Activated naive CD4-positive, alpha-beta T cell treated with anti-CD3 and anti-CD28 coated beads, Interleukin-2, amount 50 U/mL, for 24 hours (primary cell): ENCODE measurements at regions not wholly inside any gene's neighbourhood (a gene's known extent, or its start where the extent isn't known, plus 50 kb on each side); places are given as distances from the start of the nearest gene placed in this dataset.

Experiments
- H3K27ac Mint-ChIP-seq: one replicate; pipeline ENCODE4 v1.8.0; 2021; ENCODE audit warnings: mild to moderate bottlenecking, mixed read lengths
- H3K27me3 Mint-ChIP-seq: one replicate; pipeline ENCODE4 v1.8.0; 2021; ENCODE audit warnings: mixed read lengths
- H3K36me3 Mint-ChIP-seq: one replicate; pipeline ENCODE4 v1.8.0; 2021; ENCODE audit warnings: mixed read lengths
- H3K4me1 Mint-ChIP-seq: one replicate; pipeline ENCODE4 v1.8.0; 2021; ENCODE audit warnings: mixed read lengths
- H3K4me3 Mint-ChIP-seq: one replicate; pipeline ENCODE4 v1.8.0; 2021; ENCODE audit warnings: mild to moderate bottlenecking, mixed read lengths
- H3K9me3 Mint-ChIP-seq: one replicate; pipeline ENCODE4 v1.8.0; 2021; ENCODE audit warnings: mixed read lengths

DNA sequence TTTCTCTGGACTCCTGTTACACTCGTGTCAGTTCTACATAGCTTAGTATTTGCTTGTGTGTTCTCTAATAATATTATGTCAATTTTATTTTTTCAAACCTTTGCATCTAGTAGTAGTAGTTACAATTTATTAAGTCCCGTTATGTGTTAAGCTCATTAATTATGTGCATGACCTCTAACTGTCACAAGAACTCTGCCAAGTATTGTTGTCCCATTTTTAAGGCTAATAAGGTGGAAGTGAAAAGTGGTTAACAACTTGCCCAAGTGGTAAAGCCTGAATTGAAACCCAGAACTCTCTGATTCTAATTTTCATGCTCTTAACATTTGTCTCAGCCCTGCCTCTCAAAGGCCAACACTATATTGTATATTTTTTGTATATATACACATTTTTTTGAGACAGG lies 221.6 kb downstream of the DMRT2 start:
- no peaks in the 10 kb centered on the region for H3K27me3 Mint-ChIP-seq
- H3K27ac Mint-ChIP-seq = no peak overlapping the region
- H3K4me1 Mint-ChIP-seq = no peaks in the 10 kb centered on the region
- no peaks in the 10 kb centered on the region for H3K36me3 Mint-ChIP-seq
- no peak overlapping the region for H3K4me3 Mint-ChIP-seq
- H3K9me3 Mint-ChIP-seq = no peaks in the 10 kb centered on the region

- Mint-ChIP-seq H3K9me3 (no peaks in the 10 kb centered on the region), H3K4me1 (no peaks in the 10 kb centered on the region), H3K27me3 (no peaks in the 10 kb centered on the region), H3K27ac (no peak overlapping the region), H3K36me3 (no peaks in the 10 kb centered on the region), H3K4me3 (no peak overlapping the region)
Observed at GRCh38 chr9:1272488-1272887, 222.3 kb downstream of the DMRT2 start.

GRCh38 chr9:1273859-1274258 lies 223.7 kb downstream of the DMRT2 start:
- Mint-ChIP-seq H3K4me1 (no peaks in the 10 kb centered on the region), H3K9me3 (no peaks in the 10 kb centered on the region), H3K4me3 (no peak overlapping the region), H3K27me3 (no peaks in the 10 kb centered on the region), H3K27ac (no peak overlapping the region), H3K36me3 (no peaks in the 10 kb centered on the region)

- H3K36me3 Mint-ChIP-seq = no peaks in the 10 kb centered on the region
- H3K4me1 Mint-ChIP-seq = no peaks in the 10 kb centered on the region
- no peaks in the 10 kb centered on the region for H3K27me3 Mint-ChIP-seq
- H3K4me3 Mint-ChIP-seq = no peak overlapping the region
- no peaks in the 10 kb centered on the region for H3K9me3 Mint-ChIP-seq
- H3K27ac Mint-ChIP-seq = no peak overlapping the region
Observed at GRCh38 chr9:1274334-1274733, 224.2 kb downstream of the DMRT2 start.

DNA sequence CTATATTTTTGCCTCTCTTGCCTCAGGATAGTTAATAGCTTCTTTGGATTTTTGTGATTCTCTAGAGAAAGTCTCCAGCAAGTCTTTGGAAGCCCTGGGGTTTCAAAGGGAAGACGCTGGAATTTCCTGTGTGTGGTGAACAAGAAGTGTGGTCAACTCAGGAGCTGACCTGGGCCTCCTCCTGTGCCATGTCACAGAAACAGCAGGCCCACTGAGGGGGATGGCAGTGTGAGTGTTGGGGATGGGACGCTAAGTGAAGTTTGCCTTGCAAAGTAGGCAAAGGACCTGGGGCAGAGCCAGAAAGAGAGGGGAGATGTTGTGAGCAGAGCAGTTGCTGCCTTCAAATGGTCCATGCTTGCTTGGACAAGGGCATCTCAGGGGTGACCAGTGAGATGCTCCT lies 226.3 kb downstream of the DMRT2 start:
- H3K9me3 Mint-ChIP-seq = no peaks in the 10 kb centered on the region
- H3K27ac Mint-ChIP-seq = no peak overlapping the region
- no peak overlapping the region for H3K4me3 Mint-ChIP-seq
- H3K36me3 Mint-ChIP-seq = no peaks in the 10 kb centered on the region
- H3K27me3 Mint-ChIP-seq = no peaks in the 10 kb centered on the region
- H3K4me1 Mint-ChIP-seq = no peaks in the 10 kb centered on the region

GRCh38 chr9:1284727-1285126 lies 234.6 kb downstream of the DMRT2 start:
- Mint-ChIP-seq H3K9me3 (peaks cover 6% of the 10 kb centered on the region), H3K27ac (no peak overlapping the region), H3K27me3 (no peaks in the 10 kb centered on the region), H3K4me3 (no peak overlapping the region), H3K36me3 (no peaks in the 10 kb centered on the region), H3K4me1 (no peaks in the 10 kb centered on the region)

GRCh38 chr9:1285526-1285925 lies 235.4 kb downstream of the DMRT2 start:
- no peaks in the 10 kb centered on the region for H3K36me3 Mint-ChIP-seq
- no peak overlapping the region for H3K27ac Mint-ChIP-seq
- H3K27me3 Mint-ChIP-seq = no peaks in the 10 kb centered on the region
- H3K4me1 Mint-ChIP-seq = no peaks in the 10 kb centered on the region
- H3K4me3 Mint-ChIP-seq = no peak overlapping the region
- H3K9me3 Mint-ChIP-seq = peaks cover 6% of the 10 kb centered on the region

DNA sequence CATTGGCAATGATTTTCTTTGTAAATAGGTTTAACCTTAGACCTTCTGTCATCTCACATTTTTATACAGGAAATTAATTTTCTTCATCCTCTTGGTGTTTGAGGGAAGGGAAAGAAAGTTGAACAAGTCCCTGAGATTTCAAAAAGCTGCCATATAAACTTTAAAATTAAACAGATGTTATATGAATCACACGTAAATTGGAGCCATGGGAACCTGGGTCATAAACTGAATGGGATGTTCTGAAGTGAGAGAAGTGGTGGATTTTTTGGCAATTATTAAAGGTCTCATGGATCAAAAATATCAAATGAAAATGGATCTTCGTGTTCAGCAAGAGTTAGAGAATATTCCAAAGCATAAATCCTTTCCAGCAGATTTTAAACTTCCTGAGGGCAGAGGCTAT lies 242.2 kb downstream of the DMRT2 start:
- H3K4me3 Mint-ChIP-seq = no peak overlapping the region
- no peak overlapping the region for H3K27ac Mint-ChIP-seq
- peaks cover 5% of the 10 kb centered on the region for H3K9me3 Mint-ChIP-seq
- no peaks in the 10 kb centered on the region for H3K36me3 Mint-ChIP-seq
- H3K4me1 Mint-ChIP-seq = no peaks in the 10 kb centered on the region
- peaks cover 1% of the 10 kb centered on the region for H3K27me3 Mint-ChIP-seq

GRCh38 chr9:1294641-1295258 lies 244.6 kb downstream of the DMRT2 start:
- no peaks in the 10 kb centered on the region for H3K36me3 Mint-ChIP-seq
- no peak overlapping the region for H3K4me3 Mint-ChIP-seq
- H3K9me3 Mint-ChIP-seq = peaks cover 5% of the 10 kb centered on the region

GRCh38 chr9:1296331-1296730 lies 246.2 kb downstream of the DMRT2 start:
- Mint-ChIP-seq H3K27me3 (peaks cover 1% of the 10 kb centered on the region), H3K4me3 (no peak overlapping the region), H3K9me3 (peaks cover 5% of the 10 kb centered on the region), H3K36me3 (no peaks in the 10 kb centered on the region), H3K27ac (no peak overlapping the region), H3K4me1 (no peaks in the 10 kb centered on the region)

More at GRCh38 chr9:1294641-1295258, 244.6 kb downstream of the DMRT2 start:
- Mint-ChIP-seq H3K27ac (no peak overlapping the region), H3K4me1 (no peaks in the 10 kb centered on the region), H3K27me3 (peaks cover 1% of the 10 kb centered on the region)

- H3K9me3 Mint-ChIP-seq = peaks cover 5% of the 10 kb centered on the region
- H3K36me3 Mint-ChIP-seq = no peaks in the 10 kb centered on the region
- H3K4me1 Mint-ChIP-seq = no peaks in the 10 kb centered on the region
- no peak overlapping the region for H3K4me3 Mint-ChIP-seq
- peaks cover 1% of the 10 kb centered on the region for H3K27me3 Mint-ChIP-seq
- no peak overlapping the region for H3K27ac Mint-ChIP-seq
Observed at GRCh38 chr9:1298046-1298445, 247.9 kb downstream of the DMRT2 start.

GRCh38 chr9:1300941-1301340 lies 250.8 kb downstream of the DMRT2 start:
- Mint-ChIP-seq H3K9me3 (no peaks in the 10 kb centered on the region), H3K27ac (no peak overlapping the region), H3K36me3 (no peaks in the 10 kb centered on the region), H3K4me1 (no peaks in the 10 kb centered on the region), H3K27me3 (no peaks in the 10 kb centered on the region), H3K4me3 (no peak overlapping the region)

- H3K36me3 Mint-ChIP-seq = no peaks in the 10 kb centered on the region
- no peaks in the 10 kb centered on the region for H3K4me1 Mint-ChIP-seq
- no peak overlapping the region for H3K27ac Mint-ChIP-seq
- H3K9me3 Mint-ChIP-seq = no peaks in the 10 kb centered on the region
- no peaks in the 10 kb centered on the region for H3K27me3 Mint-ChIP-seq
- H3K4me3 Mint-ChIP-seq = no peak overlapping the region
Observed at GRCh38 chr9:1303932-1304331, 253.8 kb downstream of the DMRT2 start.

DNA sequence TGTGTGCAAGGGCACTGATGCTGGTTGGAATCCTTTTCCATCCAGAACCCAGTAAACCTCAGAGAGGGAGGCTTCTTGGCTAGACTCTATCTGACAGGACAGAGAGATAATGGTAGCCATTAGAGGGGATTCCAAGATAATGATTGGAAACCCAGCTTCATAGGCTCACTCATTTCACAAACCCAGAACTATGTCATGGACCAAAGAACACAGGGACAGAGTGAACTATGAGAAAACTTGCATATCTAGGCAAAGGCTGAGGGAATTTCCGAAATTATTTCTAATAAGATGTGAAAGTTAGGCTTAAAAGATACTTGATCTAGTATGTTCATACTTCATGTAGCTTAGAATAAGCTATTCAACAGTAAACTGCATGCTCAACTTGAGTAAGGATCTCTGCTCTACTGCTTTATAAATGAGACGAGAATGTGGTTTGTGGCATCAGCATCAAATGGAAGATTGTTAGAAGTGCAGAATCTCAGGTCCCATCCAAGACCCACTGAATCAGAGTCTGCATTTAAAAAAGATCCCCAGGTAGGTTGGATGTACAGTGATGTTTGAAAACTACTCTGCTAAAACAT lies 261.4 kb downstream of the DMRT2 start:
- no peaks in the 10 kb centered on the region for H3K4me1 Mint-ChIP-seq
- H3K27me3 Mint-ChIP-seq = no peaks in the 10 kb centered on the region
- no peak overlapping the region for H3K4me3 Mint-ChIP-seq
- no peaks in the 10 kb centered on the region for H3K36me3 Mint-ChIP-seq
- no peak overlapping the region for H3K27ac Mint-ChIP-seq
- no peaks in the 10 kb centered on the region for H3K9me3 Mint-ChIP-seq

GRCh38 chr9:1319436-1319835 lies 269.3 kb downstream of the DMRT2 start:
- Mint-ChIP-seq H3K9me3 (no peaks in the 10 kb centered on the region), H3K4me1 (no peaks in the 10 kb centered on the region), H3K4me3 (no peak overlapping the region), H3K27me3 (peaks cover 4% of the 10 kb centered on the region), H3K27ac (peak overlapping the region; percentile 19), H3K36me3 (no peaks in the 10 kb centered on the region)

DNA sequence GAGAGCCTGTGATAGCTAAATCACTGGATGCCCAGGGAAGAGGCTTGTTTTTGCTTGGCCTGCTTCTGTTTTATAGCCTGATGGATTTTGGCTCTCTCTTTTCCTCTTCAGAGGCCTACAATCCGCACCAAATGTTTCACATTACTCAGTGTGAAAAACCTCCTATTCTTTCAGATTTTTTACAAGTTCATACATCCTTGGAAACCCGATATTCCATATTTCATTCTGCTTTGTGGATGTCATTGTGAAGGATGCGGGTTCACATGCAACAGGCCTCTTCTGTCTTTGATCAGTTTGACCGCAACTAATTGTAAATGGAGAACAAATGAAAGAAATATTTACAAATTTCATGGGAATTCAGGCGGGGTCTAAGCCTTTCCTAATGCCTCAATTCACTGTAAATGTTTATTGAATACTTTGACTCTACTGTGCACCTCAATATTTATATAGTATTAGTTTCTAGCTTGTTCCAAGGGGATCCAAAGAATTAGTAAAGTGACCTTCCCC lies 269.9 kb downstream of the DMRT2 start:
- no peaks in the 10 kb centered on the region for H3K4me1 Mint-ChIP-seq
- H3K27me3 Mint-ChIP-seq = peaks cover 4% of the 10 kb centered on the region
- no peaks in the 10 kb centered on the region for H3K36me3 Mint-ChIP-seq
- no peak overlapping the region for H3K4me3 Mint-ChIP-seq
- H3K9me3 Mint-ChIP-seq = no peaks in the 10 kb centered on the region
- H3K27ac Mint-ChIP-seq = no peak overlapping the region
